ENCODE measurements at regions not wholly inside any gene's neighbourhood (a gene's known extent, or its start where the extent isn't known, plus 50 kb on each side); places are given as distances from the start of the nearest gene placed in this dataset.
"Not testable (repeated sequence)": the region's sequence is repeated elsewhere in the genome, so short reads cannot be mapped to it uniquely, and the experiment has no call there.

GRCh38 chr3:87576752-87577151, 300.4 kb upstream of the POU1F1 start:
- no peaks in the 10 kb centered on the region for H3K4me1 ChIP-seq (ENCODE audit: insufficient read depth, low read length)
- H3K9me3 ChIP-seq (ENCODE audit: low read length): no peaks in the 10 kb centered on the region
- no peaks in the 10 kb centered on the region for H3K27me3 ChIP-seq (ENCODE audit: insufficient read depth, low read length)
- no peak overlapping the region for H3K4me3 ChIP-seq (ENCODE audit: low read length)
- no peak overlapping the region for H2AFZ ChIP-seq (ENCODE audit: low read depth, low read length)
- H3K36me3 ChIP-seq (ENCODE audit: insufficient read depth, low read length): no peaks in the 10 kb centered on the region

- Histone ChIP-seq H3K9me3 (ENCODE audit: low read length) (no peaks in the 10 kb centered on the region), H3K4me1 (ENCODE audit: insufficient read depth, low read length) (no peaks in the 10 kb centered on the region), H2AFZ (ENCODE audit: low read depth, low read length) (no peak overlapping the region), H3K4me3 (ENCODE audit: low read length) (no peak overlapping the region), H3K36me3 (ENCODE audit: insufficient read depth, low read length) (no peaks in the 10 kb centered on the region), H3K27me3 (ENCODE audit: insufficient read depth, low read length) (no peaks in the 10 kb centered on the region)
Observed at GRCh38 chr3:87575550-87575949, 299.2 kb upstream of the POU1F1 start.

- Histone ChIP-seq H3K36me3 (ENCODE audit: insufficient read depth, low read length) (no peaks in the 10 kb centered on the region), H3K9me3 (ENCODE audit: low read length) (no peaks in the 10 kb centered on the region), H3K4me1 (ENCODE audit: insufficient read depth, low read length) (no peaks in the 10 kb centered on the region), H3K4me3 (ENCODE audit: low read length) (no peak overlapping the region), H3K27me3 (ENCODE audit: insufficient read depth, low read length) (no peaks in the 10 kb centered on the region), H2AFZ (ENCODE audit: low read depth, low read length) (no peak overlapping the region)
Observed at GRCh38 chr3:87568331-87568730, 291.9 kb upstream of the POU1F1 start.

GRCh38 chr3:87564438-87564837, 288.1 kb upstream of the POU1F1 start:
- no peaks in the 10 kb centered on the region for H3K4me1 ChIP-seq (ENCODE audit: insufficient read depth, low read length)
- no peaks in the 10 kb centered on the region for H3K9me3 ChIP-seq (ENCODE audit: low read length)
- no peak overlapping the region for H2AFZ ChIP-seq (ENCODE audit: low read depth, low read length)
- H3K4me3 ChIP-seq (ENCODE audit: low read length): no peak overlapping the region
- H3K36me3 ChIP-seq (ENCODE audit: insufficient read depth, low read length): no peaks in the 10 kb centered on the region
- no peaks in the 10 kb centered on the region for H3K27me3 ChIP-seq (ENCODE audit: insufficient read depth, low read length)

- no peak overlapping the region for H2AFZ ChIP-seq (ENCODE audit: low read depth, low read length)
Observed at GRCh38 chr3:87563712-87564111, 287.3 kb upstream of the POU1F1 start.

GRCh38 chr3:87558492-87558891, 282.1 kb upstream of the POU1F1 start:
- no peaks in the 10 kb centered on the region for H3K4me1 ChIP-seq (ENCODE audit: insufficient read depth, low read length)
- H3K27me3 ChIP-seq (ENCODE audit: insufficient read depth, low read length): no peaks in the 10 kb centered on the region
- no peak overlapping the region for H2AFZ ChIP-seq (ENCODE audit: low read depth, low read length)
- H3K36me3 ChIP-seq (ENCODE audit: insufficient read depth, low read length): no peaks in the 10 kb centered on the region
- H3K4me3 ChIP-seq (ENCODE audit: low read length): no peak overlapping the region
- no peaks in the 10 kb centered on the region for H3K9me3 ChIP-seq (ENCODE audit: low read length)

More at GRCh38 chr3:87563712-87564111, 287.3 kb upstream of the POU1F1 start:
- no peaks in the 10 kb centered on the region for H3K36me3 ChIP-seq (ENCODE audit: insufficient read depth, low read length)
- H3K4me1 ChIP-seq (ENCODE audit: insufficient read depth, low read length): no peaks in the 10 kb centered on the region
- no peak overlapping the region for H3K4me3 ChIP-seq (ENCODE audit: low read length)
- H3K9me3 ChIP-seq (ENCODE audit: low read length): no peaks in the 10 kb centered on the region
- H3K27me3 ChIP-seq (ENCODE audit: insufficient read depth, low read length): no peaks in the 10 kb centered on the region

GRCh38 chr3:87555290-87555689, 278.9 kb upstream of the POU1F1 start:
- H3K9me3 ChIP-seq (ENCODE audit: low read length): no peaks in the 10 kb centered on the region
- H3K4me3 ChIP-seq (ENCODE audit: low read length): no peak overlapping the region
- no peaks in the 10 kb centered on the region for H3K27me3 ChIP-seq (ENCODE audit: insufficient read depth, low read length)
- H3K36me3 ChIP-seq (ENCODE audit: insufficient read depth, low read length): no peaks in the 10 kb centered on the region
- H2AFZ ChIP-seq (ENCODE audit: low read depth, low read length): no peak overlapping the region
- H3K4me1 ChIP-seq (ENCODE audit: insufficient read depth, low read length): no peaks in the 10 kb centered on the region

GRCh38 chr3:87553058-87553457, 276.7 kb upstream of the POU1F1 start:
- H3K36me3 ChIP-seq (ENCODE audit: insufficient read depth, low read length): no peaks in the 10 kb centered on the region
- no peaks in the 10 kb centered on the region for H3K4me1 ChIP-seq (ENCODE audit: insufficient read depth, low read length)
- H3K27me3 ChIP-seq (ENCODE audit: insufficient read depth, low read length): no peaks in the 10 kb centered on the region
- H2AFZ ChIP-seq (ENCODE audit: low read depth, low read length): no peak overlapping the region
- H3K9me3 ChIP-seq (ENCODE audit: low read length): no peaks in the 10 kb centered on the region
- no peak overlapping the region for H3K4me3 ChIP-seq (ENCODE audit: low read length)

- H3K4me1 ChIP-seq (ENCODE audit: insufficient read depth, low read length): no peaks in the 10 kb centered on the region
- no peak overlapping the region for H3K4me3 ChIP-seq (ENCODE audit: low read length)
- no peaks in the 10 kb centered on the region for H3K36me3 ChIP-seq (ENCODE audit: insufficient read depth, low read length)
- no peak overlapping the region for H2AFZ ChIP-seq (ENCODE audit: low read depth, low read length)
- no peaks in the 10 kb centered on the region for H3K9me3 ChIP-seq (ENCODE audit: low read length)
- no peaks in the 10 kb centered on the region for H3K27me3 ChIP-seq (ENCODE audit: insufficient read depth, low read length)
Observed at GRCh38 chr3:87550892-87551291, 274.5 kb upstream of the POU1F1 start.

GRCh38 chr3:87549208-87549607, 272.8 kb upstream of the POU1F1 start:
- no peak overlapping the region for H2AFZ ChIP-seq (ENCODE audit: low read depth, low read length)
- H3K36me3 ChIP-seq (ENCODE audit: insufficient read depth, low read length): no peaks in the 10 kb centered on the region
- no peak overlapping the region for H3K4me3 ChIP-seq (ENCODE audit: low read length)
- H3K4me1 ChIP-seq (ENCODE audit: insufficient read depth, low read length): no peaks in the 10 kb centered on the region
- H3K9me3 ChIP-seq (ENCODE audit: low read length): no peaks in the 10 kb centered on the region
- H3K27me3 ChIP-seq (ENCODE audit: insufficient read depth, low read length): no peaks in the 10 kb centered on the region

- Histone ChIP-seq H3K9me3 (ENCODE audit: low read length) (no peaks in the 10 kb centered on the region), H3K36me3 (ENCODE audit: insufficient read depth, low read length) (no peaks in the 10 kb centered on the region), H3K4me1 (ENCODE audit: insufficient read depth, low read length) (no peaks in the 10 kb centered on the region), H3K27me3 (ENCODE audit: insufficient read depth, low read length) (no peaks in the 10 kb centered on the region), H2AFZ (ENCODE audit: low read depth, low read length) (no peak overlapping the region), H3K4me3 (ENCODE audit: low read length) (no peak overlapping the region)
Observed at GRCh38 chr3:87548271-87548670, 271.9 kb upstream of the POU1F1 start.

GRCh38 chr3:87546216-87546615, 269.8 kb upstream of the POU1F1 start:
- H2AFZ ChIP-seq (ENCODE audit: low read depth, low read length): no peak overlapping the region
- no peaks in the 10 kb centered on the region for H3K36me3 ChIP-seq (ENCODE audit: insufficient read depth, low read length)
- H3K9me3 ChIP-seq (ENCODE audit: low read length): no peaks in the 10 kb centered on the region
- no peaks in the 10 kb centered on the region for H3K27me3 ChIP-seq (ENCODE audit: insufficient read depth, low read length)
- H3K4me1 ChIP-seq (ENCODE audit: insufficient read depth, low read length): no peaks in the 10 kb centered on the region
- no peak overlapping the region for H3K4me3 ChIP-seq (ENCODE audit: low read length)

GRCh38 chr3:87543408-87543807, 267.0 kb upstream of the POU1F1 start:
- H2AFZ ChIP-seq (ENCODE audit: low read depth, low read length); H3K36me3 ChIP-seq (ENCODE audit: insufficient read depth, low read length); H3K27me3 ChIP-seq (ENCODE audit: insufficient read depth, low read length); H3K4me1 ChIP-seq (ENCODE audit: insufficient read depth, low read length); H3K4me3 ChIP-seq (ENCODE audit: low read length); H3K9me3 ChIP-seq (ENCODE audit: low read length): not testable (repeated sequence)

GRCh38 chr3:87541723-87542122, 265.3 kb upstream of the POU1F1 start:
- Histone ChIP-seq H3K4me1 (ENCODE audit: insufficient read depth, low read length) (no peaks in the 10 kb centered on the region), H3K9me3 (ENCODE audit: low read length) (no peaks in the 10 kb centered on the region), H2AFZ (ENCODE audit: low read depth, low read length) (no peak overlapping the region), H3K27me3 (ENCODE audit: insufficient read depth, low read length) (no peaks in the 10 kb centered on the region), H3K36me3 (ENCODE audit: insufficient read depth, low read length) (no peaks in the 10 kb centered on the region), H3K4me3 (ENCODE audit: low read length) (no peak overlapping the region)

Measured in neuron (in vitro differentiated cells).